Left lobe of liver (tissue), 2 donors: ENCODE measurements at regions not wholly inside any gene's neighbourhood (a gene's known extent, or its start where the extent isn't known, plus 50 kb on each side); places are given as distances from the start of the nearest gene placed in this dataset.
"Not testable (repeated sequence)": the region's sequence is repeated elsewhere in the genome, so short reads cannot be mapped to it uniquely, and the experiment has no call there.

Source experiments
- ATAC-seq: fragments of 200-7000 bp; cut with Tn5 transposase; one replicate; pipeline ENCODE4 v1.9.1; 2020; ENCODE audit warnings: mild to moderate bottlenecking, moderate library complexity
- DNase-seq: peaks from one replicate; pipeline ENCODE4 v3.0.0-alpha.2; 2020; ENCODE audit warnings: low spot score
- donor health status: DM: no; HTN: no; CAD: no; lungs with moderate emphysema.
- donor health status: DM: no; HTN: yes; CAD: no.

GRCh38 chrX:66110112-66110511, 53.9 kb upstream of the HEPH start:
- DNase-seq (no peak), ATAC-seq (peak; percentile 79)

GRCh38 chrX:66107860-66108259, 56.2 kb upstream of the HEPH start:
- DNase-seq, ATAC-seq: not testable (repeated sequence)

GRCh38 chrX:66102398-66102797, 61.6 kb upstream of the HEPH start:
- not testable (repeated sequence) for ATAC-seq, DNase-seq

- ATAC-seq = no peak
These were observed 58.3 kb upstream of the VSIG4 start for GRCh38 chrX:66098162-66098561.

GRCh38 chrX:66096987-66097386, 57.1 kb upstream of the VSIG4 start:
- ATAC-seq, DNase-seq: not testable (repeated sequence)

More at GRCh38 chrX:66098162-66098561, 58.3 kb upstream of the VSIG4 start:
- DNase-seq = no peak

- not testable (repeated sequence) for DNase-seq, ATAC-seq
These were observed 50.1 kb upstream of the VSIG4 start for GRCh38 chrX:66090004-66090403.
